NCI-H446 (cell line): ENCODE measurements at regions not wholly inside any gene's neighbourhood (a gene's known extent, or its start where the extent isn't known, plus 50 kb on each side); places are given as distances from the start of the nearest gene placed in this dataset.
"Not testable (repeated sequence)": the region's sequence is repeated elsewhere in the genome, so short reads cannot be mapped to it uniquely, and the experiment has no call there.

Experiments
- DNase-seq, 2 experiments: peaks; one replicate each; lab custom pipeline; 2025; lab: John Stamatoyannopoulos, UW

DNA sequence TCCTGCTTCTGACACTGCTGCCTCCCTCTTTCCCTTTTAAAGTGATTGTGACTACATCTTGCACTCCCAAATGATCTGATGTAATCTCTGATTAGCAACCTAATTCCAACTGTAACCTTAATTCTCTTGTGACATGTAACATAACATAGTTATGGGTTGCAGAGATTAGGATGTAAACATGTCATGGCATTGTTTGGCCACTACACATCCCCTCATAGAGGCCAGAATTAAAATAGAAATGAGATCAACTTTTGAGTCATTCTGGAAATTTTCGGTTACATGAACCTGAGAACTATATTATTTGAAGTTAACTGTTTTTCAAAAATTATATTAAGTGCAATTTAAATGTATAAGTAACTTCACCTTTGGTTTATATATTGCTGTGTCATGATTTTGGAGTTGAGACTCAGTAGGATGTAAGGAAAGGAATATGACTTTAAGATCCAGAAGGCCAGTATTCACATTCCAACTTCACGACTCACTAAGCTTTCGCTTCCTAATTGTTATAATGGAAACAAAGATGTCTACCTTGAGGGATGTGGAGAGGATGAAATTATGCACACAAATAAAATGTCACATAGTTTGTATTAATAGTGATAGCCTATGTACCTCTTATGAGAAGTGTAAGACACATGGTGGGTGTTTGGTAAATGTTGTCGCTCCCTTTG is 611.9 kb upstream of the MAP3K7 start:
- DNase-seq = no peak

DNA sequence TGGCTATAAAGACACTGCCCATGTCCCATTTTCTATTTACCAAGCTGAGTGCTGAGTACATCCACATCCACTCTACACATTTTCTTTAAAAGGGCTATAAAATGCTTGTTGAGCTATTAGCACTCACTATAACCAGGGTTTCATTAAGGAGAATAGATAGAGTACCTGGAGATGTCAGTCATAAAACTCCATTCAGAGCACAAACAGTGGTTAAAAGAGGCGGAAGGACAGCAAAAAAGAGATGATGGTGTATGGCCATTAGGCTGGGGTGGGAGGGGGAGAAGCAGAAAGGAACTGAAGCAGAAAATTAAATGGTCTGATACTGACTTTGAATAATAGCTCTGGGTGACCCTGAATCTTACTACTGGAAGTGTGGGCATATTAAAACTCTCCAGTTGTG is 609.9 kb upstream of the MAP3K7 start:
- DNase-seq = no peak

GRCh38 chr6:91193446-91193845 is 606.6 kb upstream of the MAP3K7 start:
- DNase-seq = peak; percentile 1 to 26

- not testable (repeated sequence) for DNase-seq
Observed at GRCh38 chr6:91190041-91190440, 603.2 kb upstream of the MAP3K7 start.

DNA sequence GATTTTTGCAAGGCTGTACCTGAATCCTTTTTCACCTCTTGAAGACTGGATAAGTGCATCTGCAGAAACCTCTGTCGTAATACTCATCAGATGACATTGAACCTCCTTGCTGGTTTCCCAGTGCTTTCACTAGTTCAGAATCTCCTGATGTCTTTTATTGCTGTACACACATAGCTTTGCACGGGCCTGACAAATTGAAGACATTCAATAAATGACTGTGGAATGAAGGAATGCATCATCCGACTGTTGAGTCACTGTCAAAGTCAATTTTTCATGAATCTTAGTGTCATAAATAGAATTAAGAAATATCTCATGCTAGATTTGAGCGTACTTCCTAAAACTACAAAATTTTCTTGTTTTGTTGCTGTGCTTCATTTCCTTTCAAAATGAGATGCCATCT is 598.2 kb upstream of the MAP3K7 start:
- DNase-seq = no peak

GRCh38 chr6:91181416-91181815 is 594.5 kb upstream of the MAP3K7 start:
- no peak for DNase-seq

GRCh38 chr6:91173651-91174050 is 586.8 kb upstream of the MAP3K7 start:
- DNase-seq = no peak

DNA sequence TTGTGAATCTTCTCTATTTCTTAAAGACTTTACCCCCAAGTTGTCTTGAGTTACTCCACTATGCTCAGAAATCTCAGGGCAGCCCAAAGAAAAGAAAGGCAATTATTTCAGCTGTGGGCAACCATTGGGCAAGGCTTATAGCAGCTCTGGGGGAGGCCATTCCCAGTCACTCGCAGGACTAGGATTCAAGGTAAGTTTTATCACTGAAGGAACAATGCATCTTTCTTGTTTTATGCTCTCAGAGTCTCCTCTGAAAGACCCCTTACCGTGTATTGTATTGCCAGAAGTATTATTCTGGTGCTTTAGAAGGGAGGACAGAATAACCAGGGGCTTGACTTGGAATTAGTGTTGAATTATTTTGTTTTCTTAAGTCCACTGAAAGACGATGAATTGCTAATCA is 586.3 kb upstream of the MAP3K7 start:
- DNase-seq = no peak

GRCh38 chr6:91171754-91172462 is 585.0 kb upstream of the MAP3K7 start:
- no peak for DNase-seq

- peak in 1 of 2 experiments; percentile 25 for DNase-seq
Observed at GRCh38 chr6:91167846-91168245, 581.0 kb upstream of the MAP3K7 start.

DNA sequence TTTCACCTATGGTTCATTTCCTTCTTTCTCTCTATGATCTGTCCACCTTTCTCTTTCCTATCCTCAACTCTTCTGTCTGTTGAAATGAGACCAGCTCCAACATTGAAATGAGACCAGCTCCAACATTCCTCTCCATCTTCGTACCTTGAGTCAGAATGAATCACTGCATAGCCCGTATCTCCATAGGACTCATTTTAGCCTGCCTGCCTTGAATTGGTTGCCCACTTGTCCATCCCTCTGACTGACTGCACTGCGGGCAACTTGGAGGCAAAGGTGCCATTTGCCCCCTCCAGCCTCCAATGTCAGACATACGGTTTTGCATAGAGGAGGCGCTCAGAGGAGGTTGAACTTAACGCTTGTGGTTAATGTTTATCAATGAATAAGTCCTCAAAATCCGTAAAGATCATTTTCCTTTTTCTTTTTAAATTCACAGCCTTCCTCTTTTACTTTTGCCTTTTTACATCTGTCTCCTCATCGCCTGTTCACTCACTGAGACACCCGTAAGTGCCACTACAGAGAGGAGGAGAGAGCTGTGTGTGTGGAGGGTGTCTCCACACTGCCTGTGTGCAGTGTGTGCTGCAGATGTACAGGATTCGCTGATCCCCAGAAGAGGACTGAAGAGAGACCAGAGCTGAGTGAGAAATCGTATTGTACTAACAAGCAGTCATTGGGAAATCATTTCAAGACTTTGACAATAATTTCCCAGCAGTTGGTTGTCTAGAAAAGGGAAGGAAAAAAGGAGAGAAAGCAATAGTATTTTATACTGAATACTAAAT is 579.6 kb upstream of the MAP3K7 start:
- no peak for DNase-seq

- DNase-seq = no peak
Observed at GRCh38 chr6:91164105-91164504, 577.2 kb upstream of the MAP3K7 start.

DNA sequence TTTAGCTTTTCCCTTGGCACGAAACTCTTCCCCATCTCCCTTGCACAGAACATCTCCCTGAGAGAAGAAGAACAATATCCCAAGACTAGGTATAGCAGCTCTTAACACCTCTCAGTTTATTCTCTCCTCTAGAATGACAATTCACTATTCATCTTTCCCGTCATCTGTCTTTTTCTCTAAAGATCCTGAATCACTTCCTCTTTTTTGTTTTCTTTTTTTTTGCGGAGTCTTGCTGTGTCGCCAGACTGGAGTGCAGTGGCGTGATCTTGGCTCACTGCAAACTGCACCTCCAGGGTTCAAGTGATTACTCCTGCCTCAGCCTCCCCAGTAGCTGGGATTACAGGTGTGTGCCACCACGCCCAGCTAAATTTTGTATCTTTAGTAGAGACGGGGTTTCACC is 574.4 kb upstream of the MAP3K7 start:
- DNase-seq = no peak

- no peak for DNase-seq
Observed at GRCh38 chr6:91155129-91155785, 568.4 kb upstream of the MAP3K7 start.

- DNase-seq = no peak
Observed at GRCh38 chr6:91152824-91153223, 566.0 kb upstream of the MAP3K7 start.

- no peak for DNase-seq
Observed at GRCh38 chr6:91149956-91150705, 563.3 kb upstream of the MAP3K7 start.

GRCh38 chr6:91149246-91149955 is 562.5 kb upstream of the MAP3K7 start:
- no peak for DNase-seq

GRCh38 chr6:91144126-91144525 is 557.3 kb upstream of the MAP3K7 start:
- DNase-seq = no peak

GRCh38 chr6:91142154-91142553 is 555.3 kb upstream of the MAP3K7 start:
- DNase-seq = no peak

- no peak for DNase-seq
Observed at GRCh38 chr6:91141346-91141745, 554.5 kb upstream of the MAP3K7 start.

GRCh38 chr6:91140449-91140848 is 553.6 kb upstream of the MAP3K7 start:
- no peak for DNase-seq
